AG09309 (cell line): ENCODE measurements at regions not wholly inside any gene's neighbourhood (a gene's known extent, or its start where the extent isn't known, plus 50 kb on each side); places are given as distances from the start of the nearest gene placed in this dataset.
"Not testable (repeated sequence)": the region's sequence is repeated elsewhere in the genome, so short reads cannot be mapped to it uniquely, and the experiment has no call there.

Experiments
- DNase-seq: peaks from one replicate; pipeline ENCODE4 v3.0.0-alpha.2; 2010; ENCODE audit warnings: low read depth
- H3K4me3 ChIP-seq: 2 replicates; pipeline ENCODE4 v1.5.1; 2011; ENCODE audit warnings: mild to moderate bottlenecking, low read depth, low read length, moderate library complexity; ENCODE audit not compliant: control insufficient read depth
- TF ChIP-seq, protein P1 (sequence below): IDR thresholded peaks from 2 replicates; pipeline ENCODE4 v1.5.1; 2011; ENCODE audit warnings: mild to moderate bottlenecking, low read depth, low read length, inconsistent platforms; ENCODE audit not compliant: insufficient read depth, control insufficient read depth; ENCODE audit errors: missing control alignments

- TF ChIP-seq, protein P1, sequence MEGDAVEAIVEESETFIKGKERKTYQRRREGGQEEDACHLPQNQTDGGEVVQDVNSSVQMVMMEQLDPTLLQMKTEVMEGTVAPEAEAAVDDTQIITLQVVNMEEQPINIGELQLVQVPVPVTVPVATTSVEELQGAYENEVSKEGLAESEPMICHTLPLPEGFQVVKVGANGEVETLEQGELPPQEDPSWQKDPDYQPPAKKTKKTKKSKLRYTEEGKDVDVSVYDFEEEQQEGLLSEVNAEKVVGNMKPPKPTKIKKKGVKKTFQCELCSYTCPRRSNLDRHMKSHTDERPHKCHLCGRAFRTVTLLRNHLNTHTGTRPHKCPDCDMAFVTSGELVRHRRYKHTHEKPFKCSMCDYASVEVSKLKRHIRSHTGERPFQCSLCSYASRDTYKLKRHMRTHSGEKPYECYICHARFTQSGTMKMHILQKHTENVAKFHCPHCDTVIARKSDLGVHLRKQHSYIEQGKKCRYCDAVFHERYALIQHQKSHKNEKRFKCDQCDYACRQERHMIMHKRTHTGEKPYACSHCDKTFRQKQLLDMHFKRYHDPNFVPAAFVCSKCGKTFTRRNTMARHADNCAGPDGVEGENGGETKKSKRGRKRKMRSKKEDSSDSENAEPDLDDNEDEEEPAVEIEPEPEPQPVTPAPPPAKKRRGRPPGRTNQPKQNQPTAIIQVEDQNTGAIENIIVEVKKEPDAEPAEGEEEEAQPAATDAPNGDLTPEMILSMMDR, result no peak
- no peak for DNase-seq
- no peak overlapping the region for H3K4me3 ChIP-seq
These were observed 147.4 kb downstream of the ZNF281 start for GRCh38 chr1:200262326-200262965.

GRCh38 chr1:200260597-200261335, 149.1 kb downstream of the ZNF281 start:
- peak; percentile 57 for DNase-seq

DNA sequence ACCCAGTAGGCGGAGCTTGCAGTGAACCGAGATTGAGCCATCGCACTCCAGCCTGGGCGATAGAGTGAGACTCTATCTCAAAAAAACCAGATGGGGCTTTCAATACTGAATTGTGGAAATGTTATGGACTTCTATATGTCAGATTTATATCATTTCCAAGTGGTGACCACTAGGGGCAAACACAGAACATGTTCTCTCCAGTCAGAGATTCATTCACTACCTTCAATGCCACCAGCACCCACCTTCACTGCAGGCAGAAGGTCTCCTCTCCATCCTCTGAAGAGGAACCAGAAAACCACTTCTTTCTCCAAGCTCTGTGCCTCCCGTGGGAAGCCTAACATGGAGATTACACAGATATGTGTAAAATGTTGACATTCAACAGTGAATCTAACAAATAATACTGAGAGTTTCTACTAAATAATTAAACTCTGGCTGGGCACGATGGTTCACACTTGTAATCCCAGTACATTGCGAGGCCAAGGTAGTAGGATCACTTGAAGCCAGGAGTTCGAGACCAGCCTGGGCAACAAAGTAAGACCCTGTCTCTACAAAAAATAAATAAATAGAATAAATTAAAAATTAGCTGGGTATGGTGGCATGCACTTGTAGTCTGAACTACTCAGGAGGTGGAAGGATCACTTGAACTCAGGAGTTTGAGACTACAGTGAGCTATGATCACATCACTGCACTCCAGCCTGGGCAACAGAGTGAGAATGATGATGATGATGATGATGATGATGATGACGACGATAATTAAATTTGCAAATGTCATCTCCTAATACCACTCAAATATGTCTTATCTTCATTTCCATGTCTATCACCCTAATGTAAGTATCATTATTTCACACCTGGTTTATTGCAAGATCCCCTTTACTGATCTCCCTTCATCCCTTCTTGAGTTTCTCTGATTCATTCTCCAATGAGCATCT, 151.1 kb downstream of the ZNF281 start:
- H3K4me3 ChIP-seq, result no peak overlapping the region
- no peak for DNase-seq

More at GRCh38 chr1:200260597-200261335, 149.1 kb downstream of the ZNF281 start:
- TF ChIP-seq, protein P1, result no peak
- H3K4me3 ChIP-seq, result no peak overlapping the region

GRCh38 chr1:200257235-200257634, 152.6 kb downstream of the ZNF281 start:
- no peak overlapping the region for H3K4me3 ChIP-seq
- no peak for DNase-seq
- TF ChIP-seq, protein P1, result no peak

More for the DNA sequence above, 151.1 kb downstream of the ZNF281 start:
- TF ChIP-seq, protein P1, result peak; percentile 57

DNA sequence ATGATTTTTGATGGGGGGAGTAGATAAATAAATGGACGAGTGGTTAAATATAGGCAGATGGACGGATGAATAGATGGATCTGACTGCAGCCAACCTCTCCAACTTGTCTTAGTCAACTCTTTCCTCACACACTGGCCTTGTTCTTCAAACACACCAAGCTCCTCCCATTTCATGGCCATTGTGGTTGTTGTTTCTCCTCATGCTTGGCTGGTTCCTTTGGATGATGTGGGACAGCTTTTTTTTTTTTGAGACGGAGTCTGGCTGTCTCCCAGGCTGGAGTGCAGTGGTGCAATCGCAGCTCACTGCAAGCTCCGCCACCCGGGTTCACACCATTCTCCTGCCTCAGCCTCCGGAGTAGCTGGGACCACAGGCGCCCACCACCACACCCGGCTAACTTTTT, 155.2 kb downstream of the ZNF281 start:
- not testable (repeated sequence) for H3K4me3 ChIP-seq, DNase-seq

DNA sequence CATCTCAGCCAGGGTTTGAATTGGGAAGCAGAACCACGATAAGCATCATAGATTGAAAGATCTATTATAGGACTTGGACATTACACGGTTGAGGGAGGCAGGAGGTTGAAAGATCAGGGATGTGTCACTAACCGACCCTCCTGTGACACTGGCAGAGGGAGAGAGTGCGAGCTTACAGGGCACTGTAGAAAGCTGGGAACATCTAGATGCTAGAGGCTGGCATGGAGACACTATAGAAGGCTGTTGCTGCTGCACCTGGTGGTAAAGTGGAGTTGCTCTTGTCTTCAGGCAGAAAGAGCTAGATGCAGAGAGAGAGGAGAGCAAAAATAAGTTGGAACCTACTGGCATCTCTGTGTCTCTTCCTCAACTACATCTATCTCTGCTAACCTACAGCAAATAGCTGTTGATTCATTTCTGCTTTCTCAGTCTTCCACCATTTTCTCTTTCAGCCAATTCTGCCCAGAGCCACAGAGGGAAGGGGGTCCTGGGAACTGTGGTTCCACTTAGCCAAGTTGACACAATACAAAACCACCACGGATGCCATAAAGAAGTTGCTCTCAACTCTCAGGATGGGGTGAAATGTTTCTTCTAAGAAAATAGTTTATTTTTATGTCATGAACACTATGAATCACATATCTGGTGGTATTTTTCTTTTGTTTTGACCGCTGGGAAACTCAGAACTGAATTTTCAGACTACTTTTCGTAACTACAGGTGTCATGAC, 155.9 kb downstream of the ZNF281 start:
- DNase-seq, result no peak
- TF ChIP-seq, protein P1, result no peak
- no peak overlapping the region for H3K4me3 ChIP-seq
